Choroid plexus epithelial cell (primary cell): ENCODE measurements at regions not wholly inside any gene's neighbourhood (a gene's known extent, or its start where the extent isn't known, plus 50 kb on each side); places are given as distances from the start of the nearest gene placed in this dataset.
"Not testable (repeated sequence)": the region's sequence is repeated elsewhere in the genome, so short reads cannot be mapped to it uniquely, and the experiment has no call there.

Experiments
- DNase-seq: peaks from one replicate; pipeline ENCODE4 v3.0.0-alpha.2; 2010; ENCODE audit warnings: low read depth
- H3K4me3 ChIP-seq: 2 replicates; pipeline ENCODE4 v1.5.1; 2011; ENCODE audit warnings: low read depth, mild to moderate bottlenecking, control low read depth, low read length, moderate library complexity
- CTCF ChIP-seq: conservative IDR thresholded peaks from 2 replicates; pipeline ENCODE4 v1.5.1; 2011; ENCODE audit warnings: low read depth, mild to moderate bottlenecking, control low read depth, inconsistent platforms, low read length, moderate library complexity

GRCh38 chr9:82883436-82883835 lies 179.5 kb downstream of the RASEF start:
- TF ChIP-seq CTCF = no peak
- DNase-seq = no peak
- no peak overlapping the region for H3K4me3 ChIP-seq

DNA sequence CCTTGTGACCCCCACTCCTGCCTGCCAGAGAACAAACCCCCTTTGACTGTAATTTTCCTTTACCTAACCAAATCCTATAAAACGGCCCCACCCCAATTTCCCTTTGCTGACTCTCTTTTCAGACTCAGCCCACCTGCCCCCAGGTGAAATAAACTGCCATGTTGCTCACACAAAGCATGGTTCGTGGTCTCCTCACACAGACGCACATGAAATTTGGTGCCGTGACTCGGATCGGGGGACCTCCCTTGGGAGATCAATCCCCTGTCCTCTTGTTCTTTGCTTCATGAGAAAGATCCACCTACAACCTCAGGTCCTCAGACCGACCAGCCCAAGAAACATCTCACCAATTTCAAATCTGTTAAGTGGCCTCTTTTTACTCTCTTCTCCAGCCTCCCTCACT lies 179.0 kb downstream of the RASEF start:
- not testable (repeated sequence) for DNase-seq, H3K4me3 ChIP-seq

GRCh38 chr9:82890401-82890800 lies 172.5 kb downstream of the RASEF start:
- TF ChIP-seq CTCF = no peak
- no peak overlapping the region for H3K4me3 ChIP-seq
- DNase-seq = no peak

DNA sequence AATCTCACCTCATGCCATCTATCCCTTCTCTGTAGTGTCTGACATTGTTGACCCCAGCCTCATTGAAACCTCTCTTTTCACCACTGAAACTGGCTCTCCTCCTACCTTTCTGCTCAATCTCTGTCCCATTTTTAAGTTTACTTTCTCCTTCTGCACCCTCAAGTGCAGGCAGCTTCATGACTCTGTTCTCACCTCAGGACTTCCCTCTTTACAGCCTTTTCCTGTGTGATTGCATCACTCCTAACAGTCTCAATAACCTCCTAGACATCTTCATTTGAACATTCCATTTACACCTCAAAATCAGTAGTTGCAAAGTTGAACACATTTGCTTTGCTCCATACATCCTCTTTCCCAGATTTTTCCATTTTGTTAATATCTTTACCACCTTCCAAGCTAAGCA lies 172.1 kb downstream of the RASEF start:
- no peak overlapping the region for H3K4me3 ChIP-seq
- no peak for TF ChIP-seq CTCF
- no peak for DNase-seq

DNA sequence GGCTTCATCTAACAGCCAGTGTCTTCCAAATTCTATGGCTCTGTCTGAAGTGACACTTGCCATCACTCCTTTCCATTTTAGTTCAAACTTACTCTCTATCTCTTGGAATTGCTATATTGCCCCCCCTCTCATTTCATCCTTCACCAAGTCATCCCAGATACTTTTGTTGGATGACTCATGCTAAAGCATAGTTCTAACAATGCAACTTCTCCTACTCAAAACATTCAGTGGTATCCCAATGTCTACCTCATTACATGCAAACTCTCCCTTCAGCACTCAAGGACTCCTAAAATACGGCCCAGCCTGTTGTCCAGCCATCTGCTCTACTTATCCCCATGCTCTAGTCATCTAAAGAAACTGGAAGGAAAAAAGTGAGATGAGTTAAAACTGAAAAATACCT lies 171.6 kb downstream of the RASEF start:
- no peak overlapping the region for H3K4me3 ChIP-seq
- TF ChIP-seq CTCF = no peak
- no peak for DNase-seq

DNA sequence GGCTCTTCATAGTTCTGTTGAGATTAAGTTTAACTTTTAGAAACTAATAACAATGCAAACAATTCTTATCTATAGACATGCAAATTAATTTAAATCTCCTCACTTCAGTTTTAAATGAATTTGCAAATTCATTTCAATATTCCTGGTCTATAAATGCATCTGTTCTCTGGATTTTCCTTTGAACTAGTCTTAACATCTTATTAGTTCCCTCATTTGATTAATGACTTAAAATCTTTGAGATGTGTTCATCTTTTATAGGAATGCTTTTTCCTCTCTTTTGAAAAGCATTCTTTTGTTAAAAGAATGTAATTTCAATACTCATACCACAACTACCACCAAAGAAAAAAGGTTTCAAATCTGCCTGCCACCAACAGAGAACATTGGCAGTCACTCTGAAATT lies 169.4 kb downstream of the RASEF start:
- H3K4me3 ChIP-seq = no peak overlapping the region
- no peak for DNase-seq
- TF ChIP-seq CTCF = no peak

DNA sequence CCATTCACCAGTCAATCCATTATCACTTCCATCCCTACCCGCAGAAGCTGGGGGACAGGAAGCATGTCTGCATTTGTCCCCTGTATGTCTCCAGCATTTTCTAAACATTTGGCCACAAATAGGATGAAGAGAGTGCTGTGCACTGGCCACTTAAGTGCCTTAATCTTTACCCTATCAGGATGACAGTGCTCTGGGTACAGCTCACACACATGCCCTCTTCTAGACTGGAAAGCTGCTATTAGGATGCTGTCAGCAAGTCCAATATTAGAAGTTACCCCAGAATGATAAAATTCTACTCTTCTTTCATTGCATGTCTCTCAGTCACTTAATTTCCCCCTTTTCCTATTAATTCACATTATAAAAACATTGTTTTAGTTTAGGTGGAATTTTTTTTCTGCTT lies 168.4 kb downstream of the RASEF start:
- no peak for DNase-seq
- H3K4me3 ChIP-seq = no peak overlapping the region
- TF ChIP-seq CTCF = no peak
